Endothelial cell of umbilical vein (primary cell): ENCODE measurements at regions not wholly inside any gene's neighbourhood (a gene's known extent, or its start where the extent isn't known, plus 50 kb on each side); places are given as distances from the start of the nearest gene placed in this dataset.

Experiments
- BruUV-seq: library from RNA; stranded (reverse); fragments of 400-500 nt; replicated peaks from 2 replicates; lab custom pipeline; 2021; lab: Mats Ljungman, UMichigan
- CTCF ChIA-PET: fragments of 300-600, 350-600 bp; sonication (Branson Sonifier 250); formaldehyde crosslinking; loops from one replicate; lab custom pipeline; 2021; ENCODE audit warnings: antibody characterized with exemption, inconsistent platforms; lab: Charles Lee
- POLR2A ChIA-PET: fragments of 300-600, 350-600 bp; sonication (Branson Sonifier 250); formaldehyde crosslinking; loops from one replicate; lab custom pipeline; 2021; ENCODE audit warnings: antibody characterized with exemption, inconsistent platforms; lab: Charles Lee
- DNase-seq: peaks from one replicate; pipeline ENCODE4 v3.0.0-alpha.2; 2011; ENCODE audit warnings: low read depth, low spot score
- FAIRE-seq: peaks from 2 replicates; lab custom pipeline; 2011; peaks lifted over from hg19 to GRCh38; lab: Jason Lieb, UNC
- H2AFZ ChIP-seq: 2 replicates; pipeline ENCODE4 v1.6.0; 2012; ENCODE audit warnings: low read depth, low read length, control low read depth, inconsistent platforms
- H3K27ac ChIP-seq: 2 replicates; pipeline ENCODE4 v1.5.1; 2011; ENCODE audit warnings: low read depth, mild to moderate bottlenecking, control low read depth, low read length, moderate library complexity; ENCODE audit not compliant: insufficient read depth
- H3K27me3 ChIP-seq, 2 experiments: 2 replicates each; pipeline versions ENCODE4 v1.6.0 to v1.6.1; 2011; ENCODE audit warnings: low read length in 2 of 2, mixed read lengths in 1 of 2; ENCODE audit not compliant: control insufficient read depth in 2 of 2, insufficient read depth in 2 of 2
- H3K36me3 ChIP-seq, 2 experiments: 2 replicates in 1 of 2; 3 replicates in 1 of 2; pipeline ENCODE4 v1.5.1; 2011; ENCODE audit warnings: low read length in 2 of 2, mild to moderate bottlenecking in 1 of 2, moderate library complexity in 1 of 2; ENCODE audit not compliant: control insufficient read depth in 2 of 2, insufficient read depth in 2 of 2; ENCODE audit errors: extremely low read depth in 1 of 2
- H3K4me1 ChIP-seq: 3 replicates; pipeline ENCODE4 v1.5.1; 2011; ENCODE audit warnings: mild to moderate bottlenecking, low read length; ENCODE audit not compliant: control insufficient read depth, insufficient read depth; ENCODE audit errors: extremely low read depth
- H3K4me2 ChIP-seq: 2 replicates; pipeline ENCODE4 v1.6.1; 2011; ENCODE audit warnings: low read length, control low read depth, mixed read lengths; ENCODE audit not compliant: insufficient read depth
- H3K4me3 ChIP-seq, 3 experiments: fragments of 200-600 bp in 1 of 3; sonication (generic), shearing (Covaris generic) in 1 of 3; replicated peaks in 1 of 3; 2 replicates each; pipeline ENCODE4 v1.5.1; 2011 to 2016; ENCODE audit warnings: control low read depth in 3 of 3, low read length in 3 of 3, mild to moderate bottlenecking in 2 of 3, inconsistent platforms in 1 of 3, low read depth in 1 of 3, moderate library complexity in 1 of 3; ENCODE audit not compliant: insufficient read depth in 1 of 3
- H3K79me2 ChIP-seq: 2 replicates; pipeline ENCODE4 v1.6.0; 2012; ENCODE audit warnings: low read length, inconsistent platforms; ENCODE audit not compliant: control insufficient read depth, insufficient read depth
- H3K9ac ChIP-seq: replicated peaks from 2 replicates; pipeline ENCODE3; 2011; ENCODE audit warnings: low read length, control low read depth; ENCODE audit not compliant: insufficient read depth; ENCODE audit errors: extremely low read depth
- H3K9me1 ChIP-seq: replicated peaks from 3 replicates; pipeline ENCODE4 v1.6.0; 2011; ENCODE audit warnings: mild to moderate bottlenecking, low read length; ENCODE audit not compliant: control insufficient read depth, insufficient read depth; ENCODE audit errors: extremely low read depth
- H3K9me3 ChIP-seq: replicated peaks from 2 replicates; pipeline ENCODE4 v1.5.1; 2012; ENCODE audit warnings: low read length, inconsistent platforms; ENCODE audit not compliant: control insufficient read depth, insufficient read depth
- H4K20me1 ChIP-seq: replicated peaks from 2 replicates; pipeline ENCODE3; 2011; ENCODE audit warnings: mild to moderate bottlenecking, low read length; ENCODE audit not compliant: control insufficient read depth, insufficient read depth; ENCODE audit errors: extremely low read depth
- EZH2 ChIP-seq: IDR thresholded peaks from 2 replicates; pipeline ENCODE4 v1.6.1; 2012; ENCODE audit warnings: borderline replicate concordance, low read depth, mild to moderate bottlenecking, moderate library complexity, low read length, inconsistent platforms; ENCODE audit not compliant: severe bottlenecking
- FOS ChIP-seq: IDR thresholded peaks from 2 replicates; pipeline ENCODE4 v1.6.1; 2011; ENCODE audit warnings: mild to moderate bottlenecking, low read length, moderate library complexity, borderline replicate concordance; ENCODE audit not compliant: insufficient read depth
- GATA2 ChIP-seq: IDR thresholded peaks from 2 replicates; pipeline ENCODE4 v1.7.0; 2011; ENCODE audit warnings: low read depth, mild to moderate bottlenecking, moderate library complexity, mixed read lengths, low read length; ENCODE audit not compliant: insufficient read length, insufficient read depth
- JUN ChIP-seq: IDR thresholded peaks from 2 replicates; pipeline ENCODE4 v1.6.1; 2011; ENCODE audit warnings: borderline replicate concordance, low read depth; ENCODE audit not compliant: insufficient read length, insufficient read depth
- MAX ChIP-seq: IDR thresholded peaks from 2 replicates; pipeline ENCODE4 v1.6.1; 2011; ENCODE audit not compliant: insufficient read depth, insufficient read length
- MYC ChIP-seq: IDR thresholded peaks from one replicate; pipeline ENCODE4 v1.6.1; 2011; ENCODE audit warnings: mild to moderate bottlenecking, low read depth, low read length
- POLR2A ChIP-seq: IDR thresholded peaks from 2 replicates; pipeline ENCODE4 v1.6.1; 2012; ENCODE audit warnings: low read depth, mild to moderate bottlenecking, control low read depth, low read length
- POLR2AphosphoS5 ChIP-seq: IDR thresholded peaks from 2 replicates; pipeline ENCODE4 v1.6.1; 2012; ENCODE audit warnings: low read depth, mild to moderate bottlenecking, control low read depth, low read length, moderate library complexity; ENCODE audit not compliant: insufficient read depth
- dilution Hi-C: fragments of 300-500 bp; cut with MboI; formaldehyde crosslinking; loops from one replicate; pipeline ENCODE4 v1.15.0; 2019; ENCODE audit warnings: low sequenced_read_pairs; ENCODE audit not compliant: extremely low pct_ligation_motif_present
- intact Hi-C: fragments of 100-400 bp; cut with micrococcal nuclease; formaldehyde crosslinking; loops from one replicate; pipeline ENCODE4 v1.10.0; 2022
- TF ChIP-seq, protein P1 (sequence below), 2 donors: IDR thresholded peaks; 1 replicate in 1 of 2; 2 replicates in 1 of 2; pipeline ENCODE4 v1.5.1; 2011; ENCODE audit warnings: low read length in 2 of 2, mild to moderate bottlenecking in 2 of 2, moderate library complexity in 2 of 2, control low read depth in 1 of 2, inconsistent platforms in 1 of 2, low read depth in 1 of 2; ENCODE audit not compliant: insufficient read depth in 1 of 2; ENCODE audit errors: extremely low read depth in 1 of 2

DNA sequence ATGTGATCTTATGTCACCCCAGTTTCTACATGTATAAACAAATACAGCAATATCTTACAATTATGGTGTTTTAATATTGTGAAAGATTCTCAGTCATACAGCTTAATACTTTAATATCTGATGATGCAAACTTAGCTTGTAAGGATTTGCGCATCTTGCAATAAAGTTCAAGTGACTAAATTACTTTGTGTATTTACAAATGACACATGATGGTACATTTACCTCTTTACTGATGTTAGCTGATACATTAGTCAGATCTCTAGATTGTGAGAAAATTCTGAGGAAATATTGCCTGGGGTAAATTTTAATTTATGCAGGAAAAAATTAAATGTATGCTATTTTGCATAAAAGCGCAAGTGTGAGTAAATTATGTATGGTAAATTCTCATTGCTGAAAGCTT lies 418.8 kb upstream of the MMS22L start:
- CTCF ChIA-PET: no interaction called here
- no peaks in the 10 kb centered on the region for H3K4me1 ChIP-seq
- no peak overlapping the region for H3K9ac ChIP-seq
- no peak for TF ChIP-seq FOS
- no peak for TF ChIP-seq MYC
- TF ChIP-seq JUN: no peak
- TF ChIP-seq POLR2A: no peak
- no peak for TF ChIP-seq EZH2
- TF ChIP-seq, protein P1, sequence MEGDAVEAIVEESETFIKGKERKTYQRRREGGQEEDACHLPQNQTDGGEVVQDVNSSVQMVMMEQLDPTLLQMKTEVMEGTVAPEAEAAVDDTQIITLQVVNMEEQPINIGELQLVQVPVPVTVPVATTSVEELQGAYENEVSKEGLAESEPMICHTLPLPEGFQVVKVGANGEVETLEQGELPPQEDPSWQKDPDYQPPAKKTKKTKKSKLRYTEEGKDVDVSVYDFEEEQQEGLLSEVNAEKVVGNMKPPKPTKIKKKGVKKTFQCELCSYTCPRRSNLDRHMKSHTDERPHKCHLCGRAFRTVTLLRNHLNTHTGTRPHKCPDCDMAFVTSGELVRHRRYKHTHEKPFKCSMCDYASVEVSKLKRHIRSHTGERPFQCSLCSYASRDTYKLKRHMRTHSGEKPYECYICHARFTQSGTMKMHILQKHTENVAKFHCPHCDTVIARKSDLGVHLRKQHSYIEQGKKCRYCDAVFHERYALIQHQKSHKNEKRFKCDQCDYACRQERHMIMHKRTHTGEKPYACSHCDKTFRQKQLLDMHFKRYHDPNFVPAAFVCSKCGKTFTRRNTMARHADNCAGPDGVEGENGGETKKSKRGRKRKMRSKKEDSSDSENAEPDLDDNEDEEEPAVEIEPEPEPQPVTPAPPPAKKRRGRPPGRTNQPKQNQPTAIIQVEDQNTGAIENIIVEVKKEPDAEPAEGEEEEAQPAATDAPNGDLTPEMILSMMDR (IDR thresholded peaks at IDR 0.05; ENCODE audit: extremely low read depth in 1 of 2, insufficient read depth in 1 of 2, low read depth in 1 of 2, low read length in 2 of 2): no peak
- no peak for TF ChIP-seq POLR2AphosphoS5
- no peak for TF ChIP-seq MAX
- TF ChIP-seq GATA2: no peak
- H3K27me3 ChIP-seq: no peaks in the 10 kb centered on the region
- dilution Hi-C loops (no loop called here), intact Hi-C loops (loop anchor here (10.0 kb wide), 1 partner anchor 1143 kb away; no protein-coding TSS in a partner anchor)
- H2AFZ ChIP-seq: no peak overlapping the region
- no peak overlapping the region for H3K4me2 ChIP-seq
- no peak overlapping the region for H3K27ac ChIP-seq
- H3K4me3 ChIP-seq: no peak overlapping the region
- no peaks in the 10 kb centered on the region for H3K9me3 ChIP-seq
- FAIRE-seq (no peak), DNase-seq (no peak)
- H3K36me3 ChIP-seq: no peaks in the 10 kb centered on the region
- POLR2A ChIA-PET: no interaction called here
- no peaks in the 10 kb centered on the region for H4K20me1 ChIP-seq
- BruUV-seq: no TSS peak
- no peaks in the 10 kb centered on the region for H3K79me2 ChIP-seq
- no peaks in the 10 kb centered on the region for H3K9me1 ChIP-seq
